Activated T-cell treated with anti-CD3 and anti-CD28 coated beads, Interleukin-2, amount 50 U/mL, for 4 hours (primary cell): ENCODE measurements at regions not wholly inside any gene's neighbourhood (a gene's known extent, or its start where the extent isn't known, plus 50 kb on each side); places are given as distances from the start of the nearest gene placed in this dataset.

Experiments used
- ATAC-seq, 2 donors: fragments of 200-7000 bp; cut with Tn5 transposase; one replicate each; pipeline ENCODE4 v1.10.0; 2021
- DNase-seq: peaks from one replicate; pipeline ENCODE4 v3.0.0-alpha.2; 2020
- H3K27me3 Mint-ChIP-seq: one replicate; pipeline ENCODE4 v1.8.0; 2021; ENCODE audit warnings: low read depth, mixed read lengths
- H3K36me3 Mint-ChIP-seq: one replicate; pipeline ENCODE4 v1.8.0; 2022; ENCODE audit warnings: mixed read lengths; ENCODE audit not compliant: insufficient read depth
- H3K4me1 Mint-ChIP-seq: one replicate; pipeline ENCODE4 v1.8.0; 2021; ENCODE audit warnings: low read depth, mixed read lengths
- H3K4me3 Mint-ChIP-seq: one replicate; pipeline ENCODE4 v1.8.0; 2021; ENCODE audit warnings: mild to moderate bottlenecking, moderate library complexity, mixed read lengths
- H3K9me3 Mint-ChIP-seq: one replicate; pipeline ENCODE4 v1.8.0; 2021; ENCODE audit warnings: mixed read lengths

DNA sequence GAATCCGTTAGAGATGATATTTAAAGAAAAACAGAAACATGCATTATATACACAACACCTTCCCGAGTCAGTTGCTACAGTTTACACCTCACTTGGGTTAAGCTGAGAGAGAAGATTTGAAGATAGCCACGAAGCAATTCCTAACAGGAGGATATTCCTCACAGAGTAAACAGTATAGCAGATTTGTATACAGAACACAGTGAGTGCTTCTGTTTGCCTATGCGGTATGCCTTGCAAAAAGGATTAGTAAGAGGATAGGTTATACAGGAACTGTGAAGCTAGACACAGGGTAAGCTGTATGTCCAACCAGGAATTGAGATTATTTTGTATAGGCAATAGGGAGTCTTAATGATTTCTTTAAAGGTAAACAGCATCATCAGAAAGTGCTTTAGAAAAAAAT, 471.8 kb downstream of the LIG4 start:
- no peak for ATAC-seq
- Mint-ChIP-seq H3K27me3 (no peaks in the 10 kb centered on the region), H3K4me1 (no peaks in the 10 kb centered on the region), H3K4me3 (no peak overlapping the region), H3K36me3 (no peaks in the 10 kb centered on the region), H3K9me3 (peaks cover 7% of the 10 kb centered on the region)
- DNase-seq, result no peak

DNA sequence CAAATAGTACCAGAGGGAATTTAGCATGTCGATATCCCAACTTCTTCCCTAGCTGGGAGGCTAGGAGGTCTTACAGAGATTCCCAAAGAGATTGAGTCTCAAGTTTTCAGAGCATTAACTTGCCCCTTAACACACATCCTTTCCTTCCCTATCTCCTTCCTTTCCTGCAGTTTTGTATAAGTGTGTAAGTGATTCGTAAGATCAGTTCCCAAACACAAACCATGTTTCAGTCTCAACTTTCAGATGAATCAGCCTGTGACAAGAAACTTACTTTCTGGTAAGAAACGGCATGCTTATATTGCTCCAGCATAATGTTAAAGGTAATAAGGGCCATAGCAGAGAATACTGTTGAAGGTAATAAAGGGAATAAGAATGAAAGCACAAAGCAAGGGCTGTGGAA, 472.2 kb downstream of the LIG4 start:
- no peaks in the 10 kb centered on the region for H3K4me1 Mint-ChIP-seq
- DNase-seq (no peak), ATAC-seq (no peak)
- peaks cover 7% of the 10 kb centered on the region for H3K9me3 Mint-ChIP-seq
- H3K27me3 Mint-ChIP-seq, result no peaks in the 10 kb centered on the region
- H3K36me3 Mint-ChIP-seq, result no peaks in the 10 kb centered on the region
- no peak overlapping the region for H3K4me3 Mint-ChIP-seq

DNA sequence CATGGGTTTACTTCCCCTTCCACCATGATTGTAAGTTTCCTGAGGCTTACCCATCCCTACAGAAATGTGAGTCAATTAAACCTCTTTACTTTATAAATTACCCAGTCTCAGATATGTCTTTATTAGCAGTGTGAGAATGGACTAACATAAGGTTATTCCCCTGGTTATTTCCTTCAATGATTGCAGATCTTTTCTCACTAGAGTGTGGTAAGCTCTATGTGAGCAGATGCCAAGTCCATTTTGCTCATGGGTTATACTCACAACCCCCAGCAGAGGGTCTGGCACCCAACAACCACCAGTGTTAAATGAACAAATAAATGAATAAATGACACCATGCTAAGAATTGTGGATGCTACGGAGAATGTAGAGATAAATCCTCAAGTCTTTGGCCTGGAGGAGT, 472.8 kb downstream of the LIG4 start:
- Mint-ChIP-seq H3K36me3 (no peaks in the 10 kb centered on the region), H3K9me3 (peaks cover 5% of the 10 kb centered on the region), H3K4me3 (no peak overlapping the region), H3K4me1 (no peaks in the 10 kb centered on the region), H3K27me3 (no peaks in the 10 kb centered on the region)
- no peak for ATAC-seq
- DNase-seq, result no peak

DNA sequence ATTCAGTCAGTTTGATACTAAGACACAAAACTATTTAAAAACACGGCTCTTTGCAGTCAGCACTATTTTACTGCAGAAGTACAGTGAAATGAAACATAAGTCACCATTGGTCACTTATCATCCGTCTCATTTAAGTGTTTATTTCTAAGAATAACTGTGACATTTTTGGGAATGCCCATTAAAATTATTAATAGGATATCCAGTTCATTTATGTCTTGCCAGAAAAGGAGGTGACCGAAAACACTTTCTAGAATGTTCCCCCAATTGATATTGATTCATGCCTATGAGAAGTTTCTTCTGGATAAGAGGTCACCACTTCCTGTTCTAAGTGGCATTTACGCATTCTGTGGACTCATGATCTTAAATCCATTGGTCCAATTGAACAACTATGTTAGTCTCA, 477.3 kb downstream of the LIG4 start:
- no peaks in the 10 kb centered on the region for H3K36me3 Mint-ChIP-seq
- ATAC-seq (no peak), DNase-seq (no peak)
- H3K4me3 Mint-ChIP-seq, result no peak overlapping the region
- H3K9me3 Mint-ChIP-seq, result no peaks in the 10 kb centered on the region
- no peaks in the 10 kb centered on the region for H3K4me1 Mint-ChIP-seq
- no peaks in the 10 kb centered on the region for H3K27me3 Mint-ChIP-seq

GRCh38 chr13:107736731-107737130, 478.6 kb downstream of the LIG4 start:
- ATAC-seq (no peak), DNase-seq (no peak)
- Mint-ChIP-seq H3K27me3 (no peaks in the 10 kb centered on the region), H3K4me3 (no peak overlapping the region), H3K9me3 (no peaks in the 10 kb centered on the region), H3K4me1 (no peaks in the 10 kb centered on the region), H3K36me3 (no peaks in the 10 kb centered on the region)

DNA sequence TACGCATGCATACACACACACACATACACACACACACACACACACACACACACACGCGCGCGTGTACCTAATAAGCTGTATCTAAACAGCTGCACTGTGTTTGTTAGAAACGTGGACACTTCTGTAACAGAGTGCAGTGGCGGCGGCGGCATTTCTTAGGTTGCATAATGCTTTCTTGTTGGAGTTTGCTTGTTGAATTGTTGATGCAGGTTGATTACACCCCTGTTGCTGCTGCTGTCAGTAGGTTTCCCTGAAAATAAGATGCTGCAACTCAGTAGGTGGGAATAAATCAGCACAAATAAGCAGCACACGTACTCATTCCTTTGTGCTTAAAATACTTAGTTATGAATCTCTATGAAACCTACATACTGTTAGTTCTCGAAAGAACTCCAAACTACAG, 479.2 kb downstream of the LIG4 start:
- DNase-seq, result no peak
- ATAC-seq, result no peak
- Mint-ChIP-seq H3K27me3 (no peaks in the 10 kb centered on the region), H3K4me1 (no peaks in the 10 kb centered on the region), H3K4me3 (no peak overlapping the region), H3K9me3 (no peaks in the 10 kb centered on the region), H3K36me3 (no peaks in the 10 kb centered on the region)

DNA sequence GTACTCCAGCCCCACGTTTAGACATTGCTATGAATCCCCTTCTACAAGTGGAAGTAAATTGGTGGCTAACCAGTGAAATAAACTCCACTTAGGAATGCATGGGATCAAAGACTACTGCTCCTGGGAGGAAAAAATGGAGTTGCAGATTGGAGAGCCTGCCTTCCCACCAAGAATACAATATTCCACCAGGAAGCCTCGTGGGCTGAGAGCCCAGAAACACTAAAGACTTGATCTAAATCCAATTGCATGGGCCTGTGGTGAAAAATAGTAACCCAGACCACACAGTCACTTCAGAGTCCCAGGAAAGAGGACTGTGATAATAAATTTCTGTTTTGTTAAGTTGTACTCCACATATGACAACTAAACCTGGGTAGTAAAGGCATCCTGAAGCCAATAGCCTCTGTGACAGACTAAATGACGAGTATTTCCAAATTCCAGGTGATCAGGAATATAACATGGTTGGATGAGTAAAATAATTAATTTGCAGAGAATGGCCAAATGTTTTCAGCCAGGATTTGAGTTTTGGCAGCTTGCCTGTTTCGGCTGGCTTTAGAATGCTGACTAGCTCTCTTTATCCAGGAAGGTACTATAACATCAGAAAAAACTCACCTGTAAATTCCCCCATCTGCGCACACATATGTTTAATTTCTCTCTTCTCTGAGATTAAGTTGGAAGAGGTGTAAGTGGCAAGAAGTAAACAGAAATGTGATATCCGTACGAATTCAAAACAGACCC, 480.3 kb downstream of the LIG4 start:
- H3K27me3 Mint-ChIP-seq, result no peaks in the 10 kb centered on the region
- ATAC-seq (no peak), DNase-seq (no peak)
- no peaks in the 10 kb centered on the region for H3K36me3 Mint-ChIP-seq
- H3K4me1 Mint-ChIP-seq, result no peaks in the 10 kb centered on the region
- H3K9me3 Mint-ChIP-seq, result no peaks in the 10 kb centered on the region
- H3K4me3 Mint-ChIP-seq, result no peak overlapping the region

DNA sequence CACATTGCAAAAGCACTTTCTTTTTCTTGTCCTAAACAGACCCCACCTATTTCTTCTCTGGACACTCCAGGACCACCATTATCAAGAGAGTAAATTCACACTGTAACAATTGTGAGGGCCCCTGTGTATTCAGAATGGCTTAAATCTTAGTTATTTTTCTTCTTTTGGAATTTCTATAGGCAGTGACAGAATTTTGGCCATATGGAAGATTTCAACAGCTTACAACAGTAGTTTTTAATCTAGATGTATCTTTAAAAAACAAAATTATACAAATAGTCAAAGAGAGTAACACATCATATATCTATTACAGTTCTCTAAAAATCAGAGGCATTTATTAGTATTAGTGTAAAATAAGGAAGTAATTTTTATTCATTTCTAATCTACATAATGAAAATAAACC, 482.1 kb downstream of the LIG4 start:
- no peak for DNase-seq
- ATAC-seq, result no peak
- H3K9me3 Mint-ChIP-seq, result no peaks in the 10 kb centered on the region
- no peaks in the 10 kb centered on the region for H3K27me3 Mint-ChIP-seq
- H3K36me3 Mint-ChIP-seq, result no peaks in the 10 kb centered on the region
- no peaks in the 10 kb centered on the region for H3K4me1 Mint-ChIP-seq
- no peak overlapping the region for H3K4me3 Mint-ChIP-seq

DNA sequence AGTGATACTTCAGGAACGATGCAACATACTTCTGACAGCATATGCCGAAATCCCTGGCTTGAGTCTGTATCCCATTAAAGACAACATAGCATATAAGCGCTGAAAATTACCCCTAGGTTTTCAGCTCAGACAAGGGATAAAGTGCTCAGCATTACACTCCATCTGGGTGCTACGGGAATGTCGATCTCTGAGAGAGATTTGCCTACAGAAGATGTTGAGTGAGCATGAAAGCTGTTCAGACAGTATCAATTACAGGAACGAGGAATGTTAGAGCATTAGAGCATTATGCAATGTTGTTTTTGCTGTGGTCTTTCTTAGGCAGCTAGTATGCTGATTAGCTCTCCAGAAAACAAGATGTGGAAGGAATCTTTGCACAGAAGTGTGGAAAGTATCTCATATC, 484.5 kb downstream of the LIG4 start:
- H3K36me3 Mint-ChIP-seq, result no peaks in the 10 kb centered on the region

DNA sequence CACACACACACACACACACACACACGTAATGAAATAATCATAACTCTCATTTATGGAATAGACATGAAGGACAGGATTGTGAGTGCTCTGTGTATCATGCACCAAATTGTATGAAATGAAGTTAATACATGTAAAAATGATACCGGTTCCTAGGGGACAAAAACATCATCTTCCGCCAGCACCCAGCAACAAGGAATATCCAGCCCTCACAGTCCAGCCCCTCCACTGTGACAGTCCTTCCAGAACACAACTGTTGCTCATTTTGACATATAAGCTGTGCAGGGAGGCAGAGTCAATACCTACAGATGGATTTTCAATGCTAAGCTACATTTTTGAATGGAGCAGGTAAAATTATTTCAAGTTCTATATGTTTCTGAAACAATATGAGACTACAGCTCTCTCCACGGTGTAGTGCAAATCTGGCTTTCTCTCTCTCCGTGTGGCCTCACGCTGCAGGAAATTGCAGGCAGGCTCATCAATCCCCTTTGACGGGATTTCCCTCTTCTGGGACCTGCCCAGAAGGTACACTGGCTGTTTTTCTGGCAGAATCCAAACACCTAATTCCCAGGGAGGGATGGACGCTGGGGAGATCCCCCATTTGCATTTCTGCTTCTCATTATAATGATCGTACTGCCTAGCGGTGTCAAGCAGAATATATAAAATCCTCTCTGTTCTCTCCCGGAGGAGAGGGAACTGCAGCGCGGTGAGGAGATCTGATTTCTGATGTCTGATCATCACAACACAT, 494.0 kb downstream of the LIG4 start:
- Mint-ChIP-seq H3K36me3 (no peaks in the 10 kb centered on the region), H3K4me3 (no peak overlapping the region), H3K27me3 (no peaks in the 10 kb centered on the region), H3K9me3 (peaks cover 15% of the 10 kb centered on the region), H3K4me1 (no peaks in the 10 kb centered on the region)
- ATAC-seq, result no peak
- no peak for DNase-seq

More for the DNA sequence above, 484.5 kb downstream of the LIG4 start:
- Mint-ChIP-seq H3K9me3 (no peaks in the 10 kb centered on the region), H3K4me1 (no peaks in the 10 kb centered on the region), H3K27me3 (no peaks in the 10 kb centered on the region), H3K4me3 (no peak overlapping the region)
- no peak for DNase-seq
- no peak for ATAC-seq

DNA sequence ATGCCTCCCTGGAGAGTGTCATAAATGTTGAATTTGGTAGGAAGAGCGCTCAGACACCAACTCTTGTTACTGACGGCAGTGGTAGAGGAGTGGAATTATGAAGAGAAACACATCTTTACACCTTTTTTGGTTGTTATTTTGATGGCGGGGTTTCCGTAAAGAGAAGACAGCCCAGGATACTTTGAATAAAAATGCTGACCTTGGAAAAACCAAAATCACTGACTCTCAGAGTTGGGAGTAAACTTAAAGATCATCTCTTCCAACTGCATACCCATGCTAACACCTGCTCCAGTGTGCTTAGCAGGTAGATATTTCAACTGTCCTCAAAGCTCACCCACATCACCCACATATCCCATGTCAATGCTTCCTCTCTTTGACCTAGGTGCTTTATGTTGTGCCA, 498.6 kb downstream of the LIG4 start:
- H3K4me1 Mint-ChIP-seq, result no peaks in the 10 kb centered on the region
- no peak for ATAC-seq
- H3K9me3 Mint-ChIP-seq, result peaks cover 10% of the 10 kb centered on the region

GRCh38 chr13:107716241-107716640, 499.1 kb downstream of the LIG4 start:
- Mint-ChIP-seq H3K4me1 (no peaks in the 10 kb centered on the region), H3K36me3 (no peaks in the 10 kb centered on the region), H3K9me3 (peaks cover 10% of the 10 kb centered on the region), H3K27me3 (no peaks in the 10 kb centered on the region), H3K4me3 (no peak overlapping the region)
- no peak for ATAC-seq
- no peak for DNase-seq

More for the DNA sequence above, 498.6 kb downstream of the LIG4 start:
- Mint-ChIP-seq H3K4me3 (no peak overlapping the region), H3K27me3 (no peaks in the 10 kb centered on the region), H3K36me3 (no peaks in the 10 kb centered on the region)
- no peak for DNase-seq

DNA sequence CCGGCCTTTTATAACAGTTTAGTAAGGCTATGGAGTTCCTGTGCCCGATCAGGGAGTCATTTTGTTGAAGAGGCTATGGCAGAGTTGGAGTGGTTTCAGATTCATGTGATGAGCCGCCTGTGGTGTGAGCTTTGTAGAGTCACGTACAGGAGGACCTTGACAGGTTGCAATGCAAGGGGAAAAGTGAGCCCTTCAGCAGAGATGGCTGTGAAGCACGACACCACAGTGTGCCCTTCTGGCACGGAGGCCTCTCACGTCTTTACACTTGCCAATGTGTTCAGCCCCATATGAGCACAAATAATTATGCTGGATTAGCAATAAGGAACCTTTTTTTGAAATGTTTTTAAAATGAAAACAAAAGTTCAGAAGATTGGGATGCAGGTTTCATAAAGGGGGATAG, 499.8 kb downstream of the LIG4 start:
- ATAC-seq (no peak), DNase-seq (no peak)
- no peaks in the 10 kb centered on the region for H3K27me3 Mint-ChIP-seq
- peaks cover 10% of the 10 kb centered on the region for H3K9me3 Mint-ChIP-seq
- H3K36me3 Mint-ChIP-seq, result no peaks in the 10 kb centered on the region
- no peak overlapping the region for H3K4me3 Mint-ChIP-seq
- no peaks in the 10 kb centered on the region for H3K4me1 Mint-ChIP-seq

DNA sequence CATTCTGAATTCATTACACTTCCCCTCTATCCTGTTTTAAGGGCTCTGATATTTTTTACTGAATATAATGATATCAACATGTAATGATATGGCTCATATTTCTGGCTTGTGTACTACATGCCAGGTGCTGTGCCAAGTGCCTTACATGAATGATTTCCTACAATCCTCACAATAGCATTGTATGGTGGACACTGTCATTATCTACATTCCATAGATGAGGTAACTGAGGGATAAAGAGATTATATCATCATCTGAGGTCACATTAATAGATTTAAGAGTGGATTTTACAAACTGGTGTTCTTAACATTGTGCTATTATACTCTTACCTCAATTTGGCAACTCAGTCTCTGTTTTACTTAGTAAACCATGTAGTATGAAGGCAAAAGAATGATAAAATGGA, 502.0 kb downstream of the LIG4 start:
- DNase-seq, result no peak
- no peaks in the 10 kb centered on the region for H3K36me3 Mint-ChIP-seq
- H3K27me3 Mint-ChIP-seq, result no peaks in the 10 kb centered on the region
- ATAC-seq, result no peak
- H3K4me1 Mint-ChIP-seq, result no peaks in the 10 kb centered on the region
- H3K9me3 Mint-ChIP-seq, result no peaks in the 10 kb centered on the region
- H3K4me3 Mint-ChIP-seq, result no peak overlapping the region

DNA sequence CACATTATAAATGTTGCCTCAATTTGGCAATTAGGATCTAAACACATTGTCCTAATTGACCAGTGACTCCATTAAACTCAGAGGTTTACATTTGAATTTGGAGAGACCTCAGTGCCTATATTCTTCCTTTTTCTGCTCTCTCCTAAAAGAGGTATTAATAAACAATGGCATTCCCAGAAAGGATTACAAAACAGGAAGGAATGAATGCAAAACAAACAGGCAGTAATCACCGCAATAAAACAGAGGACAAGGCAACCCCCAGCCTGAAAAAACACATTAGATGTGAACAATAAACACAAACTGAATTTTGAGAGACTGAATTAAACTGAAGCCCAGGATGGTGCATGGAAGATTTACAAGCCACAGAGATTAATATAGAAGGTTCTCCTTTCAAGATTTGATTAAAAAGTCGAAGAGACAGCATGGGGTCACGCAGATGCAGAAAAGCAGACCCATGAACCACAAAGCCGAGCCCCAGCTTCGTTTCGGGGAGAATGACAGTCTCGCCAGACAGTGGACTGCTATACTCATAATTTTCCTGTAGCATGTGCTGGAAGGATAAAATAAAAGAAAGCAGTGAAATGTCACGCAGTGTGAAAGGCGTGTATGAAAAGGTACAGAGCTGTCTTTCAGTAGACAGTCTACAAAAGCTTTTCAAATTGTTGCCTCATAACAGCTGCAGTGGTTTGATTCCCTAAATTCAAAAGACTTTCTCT, 503.0 kb downstream of the LIG4 start:
- no peaks in the 10 kb centered on the region for H3K9me3 Mint-ChIP-seq

More for the DNA sequence above, 503.0 kb downstream of the LIG4 start:
- Mint-ChIP-seq H3K4me3 (no peak overlapping the region), H3K4me1 (no peaks in the 10 kb centered on the region), H3K27me3 (no peaks in the 10 kb centered on the region), H3K36me3 (no peaks in the 10 kb centered on the region)
- DNase-seq, result no peak
- no peak for ATAC-seq
